ENCODE measurements at regions not wholly inside any gene's neighbourhood (a gene's known extent, or its start where the extent isn't known, plus 50 kb on each side); places are given as distances from the start of the nearest gene placed in this dataset.

- H3K27ac ChIP-seq, result no peak overlapping the region
- no peaks in the 10 kb centered on the region for H3K36me3 ChIP-seq
- H3K27me3 ChIP-seq, result no peaks in the 10 kb centered on the region
- DNase-seq (ENCODE audit: extremely low spot score in 2 of 2), result peak in 1 of 2 donors; percentile 37
- H3K4me3 ChIP-seq, result no peak overlapping the region
- H3K9me3 ChIP-seq, result no peaks in the 10 kb centered on the region
- TF ChIP-seq CTCF (IDR thresholded peaks at IDR 0.05) (no peak), POLR2A (IDR thresholded peaks at IDR 0.05) (no peak), POLR2AphosphoS5 (IDR thresholded peaks at IDR 0.05; ENCODE audit: insufficient read depth in 1 of 2, low read depth in 1 of 2) (no peak)
- no peaks in the 10 kb centered on the region for H3K4me1 ChIP-seq
- intact Hi-C loops (cut with DNase I), result no loop called here
Measured at GRCh38 chr15:91528801-91529200, 324.7 kb upstream of the SLCO3A1 start.

- no peaks in the 10 kb centered on the region for H3K27me3 ChIP-seq
Measured at GRCh38 chr15:91529534-91529933, 324.0 kb upstream of the SLCO3A1 start.

GRCh38 chr15:91530279-91530678 lies 323.2 kb upstream of the SLCO3A1 start:
- no peak for TF ChIP-seq POLR2A (IDR thresholded peaks at IDR 0.05)
- TF ChIP-seq POLR2AphosphoS5 (IDR thresholded peaks at IDR 0.05; ENCODE audit: insufficient read depth in 1 of 2, low read depth in 1 of 2), result no peak
- TF ChIP-seq CTCF (IDR thresholded peaks at IDR 0.05), result no peak
- intact Hi-C loops (cut with DNase I), result no loop called here
- no peaks in the 10 kb centered on the region for H3K9me3 ChIP-seq
- H3K36me3 ChIP-seq, result no peaks in the 10 kb centered on the region
- peak in 1 of 2 donors; percentile 34 for DNase-seq (ENCODE audit: extremely low spot score in 2 of 2)
- no peaks in the 10 kb centered on the region for H3K4me1 ChIP-seq
- H3K27ac ChIP-seq, result no peak overlapping the region
- H3K4me3 ChIP-seq, result no peak overlapping the region
- H3K27me3 ChIP-seq, result no peaks in the 10 kb centered on the region

More at GRCh38 chr15:91529534-91529933, 324.0 kb upstream of the SLCO3A1 start:
- Histone ChIP-seq H3K4me3 (no peak overlapping the region), H3K36me3 (no peaks in the 10 kb centered on the region), H3K4me1 (no peaks in the 10 kb centered on the region), H3K9me3 (no peaks in the 10 kb centered on the region), H3K27ac (no peak overlapping the region)
- intact Hi-C loops (cut with DNase I), result no loop called here
- no peak for DNase-seq (ENCODE audit: extremely low spot score in 2 of 2)
- TF ChIP-seq POLR2A (IDR thresholded peaks at IDR 0.05) (no peak), POLR2AphosphoS5 (IDR thresholded peaks at IDR 0.05; ENCODE audit: insufficient read depth in 1 of 2, low read depth in 1 of 2) (no peak), CTCF (IDR thresholded peaks at IDR 0.05) (no peak)

GRCh38 chr15:91530956-91531582 lies 322.4 kb upstream of the SLCO3A1 start:
- Histone ChIP-seq H3K4me1 (peaks cover 5% of the 10 kb centered on the region), H3K9me3 (no peaks in the 10 kb centered on the region), H3K27me3 (no peaks in the 10 kb centered on the region), H3K36me3 (no peaks in the 10 kb centered on the region), H3K4me3 (no peak overlapping the region), H3K27ac (no peak overlapping the region)
- intact Hi-C loops (cut with DNase I), result no loop called here
- DNase-seq (ENCODE audit: extremely low spot score in 2 of 2), result peak in 1 of 2 donors; percentile 71
- TF ChIP-seq CTCF (IDR thresholded peaks at IDR 0.05) (no peak), POLR2AphosphoS5 (IDR thresholded peaks at IDR 0.05; ENCODE audit: insufficient read depth in 1 of 2, low read depth in 1 of 2) (no peak)

GRCh38 chr15:91534235-91534634 lies 319.3 kb upstream of the SLCO3A1 start:
- intact Hi-C loops (cut with DNase I), result no loop called here
- Histone ChIP-seq H3K27me3 (no peaks in the 10 kb centered on the region), H3K4me3 (no peak overlapping the region), H3K27ac (no peak overlapping the region), H3K36me3 (no peaks in the 10 kb centered on the region), H3K9me3 (no peaks in the 10 kb centered on the region), H3K4me1 (peaks cover 13% of the 10 kb centered on the region)
- TF ChIP-seq POLR2A (IDR thresholded peaks at IDR 0.05) (no peak), CTCF (IDR thresholded peaks at IDR 0.05) (no peak), POLR2AphosphoS5 (IDR thresholded peaks at IDR 0.05; ENCODE audit: insufficient read depth in 1 of 2, low read depth in 1 of 2) (no peak)
- DNase-seq (ENCODE audit: extremely low spot score in 2 of 2), result peak in 1 of 2 donors; percentile 29
